HepG2 (cell line): ENCODE measurements at regions not wholly inside any gene's neighbourhood (a gene's known extent, or its start where the extent isn't known, plus 50 kb on each side); places are given as distances from the start of the nearest gene placed in this dataset.

Experiments
- ATAC-seq: fragments of 200-7000 bp; cut with Tn5 transposase; 3 replicates; pipeline ENCODE4 v1.9.1; 2020; ENCODE audit warnings: mild to moderate bottlenecking, moderate library complexity
- BruUV-seq: library from RNA; stranded (reverse); fragments of 400-500 nt; replicated peaks from 2 replicates; lab custom pipeline; 2021; lab: Mats Ljungman, UMichigan
- CTCF ChIA-PET: fragments of 300-600 bp; formaldehyde crosslinking; extraction: SDS; loops from one replicate; lab custom pipeline; 2021; ENCODE audit warnings: low total read pairs, inconsistent platforms, low intra/inter-chr PET ratio; lab: Yijun Ruan, JAX
- POLR2A ChIA-PET: fragments of 350-600 bp; sonication (Branson Sonifier 250); formaldehyde crosslinking; loops from one replicate; lab custom pipeline; 2020; ENCODE audit warnings: antibody characterized with exemption, inconsistent platforms; lab: Yijun Ruan, JAX
- DNase-seq: peaks from one replicate; pipeline ENCODE4 v3.0.0-alpha.2; 2015; ENCODE audit warnings: low spot score
- FAIRE-seq: peaks from 3 replicates; lab custom pipeline; 2011; peaks lifted over from hg19 to GRCh38; lab: Jason Lieb, UNC
- H2AFZ ChIP-seq: one replicate; pipeline ENCODE4 v1.6.1; 2011; ENCODE audit warnings: low read length, inconsistent platforms
- H3K27ac ChIP-seq: fragments of 300-600 bp; 3 replicates; pipeline ENCODE4 v1.8.0; 2011; ENCODE audit warnings: mixed run types, mild to moderate bottlenecking, mixed read lengths, low read length, inconsistent platforms; ENCODE audit not compliant: insufficient read depth; ENCODE audit errors: extremely low read length
- H3K27me3 ChIP-seq, 2 experiments: fragments of 200-600 bp in 1 of 2; 2 replicates in 1 of 2; 3 replicates in 1 of 2; pipeline versions ENCODE4 v1.6.0 to v1.8.0; 2011; ENCODE audit warnings: low read length in 2 of 2, mild to moderate bottlenecking in 2 of 2, moderate library complexity in 2 of 2, inconsistent platforms in 1 of 2; ENCODE audit not compliant: insufficient read depth in 2 of 2, control insufficient read depth in 1 of 2
- H3K36me3 ChIP-seq, 2 experiments: fragments of 200-600 bp in 1 of 2; replicated peaks in 1 of 2; 2 replicates in 1 of 2; 3 replicates in 1 of 2; pipeline versions ENCODE4 v1.5.1 to v1.8.0; 2011; ENCODE audit warnings: low read length in 2 of 2, inconsistent platforms in 1 of 2; ENCODE audit not compliant: insufficient read depth in 2 of 2, control insufficient read depth in 1 of 2
- H3K4me1 ChIP-seq: 2 replicates; pipeline ENCODE4 v1.5.1; 2012; ENCODE audit warnings: low read length, inconsistent platforms; ENCODE audit not compliant: insufficient read depth
- H3K4me2 ChIP-seq: 2 replicates; pipeline ENCODE4 v1.6.0; 2011; ENCODE audit warnings: low read depth, low read length, inconsistent platforms
- H3K4me3 ChIP-seq, 3 experiments: fragments of 200-600 bp in 1 of 3; sonication (generic), shearing (Covaris generic) in 1 of 3; replicated peaks in 1 of 3; 2 replicates each; pipeline ENCODE4 v1.5.1; 2011 to 2016; ENCODE audit warnings: low read length in 3 of 3, inconsistent platforms in 2 of 3, low read depth in 2 of 3, mild to moderate bottlenecking in 2 of 3, control low read depth in 1 of 3, mixed read lengths in 1 of 3; ENCODE audit not compliant: insufficient read depth in 1 of 3
- H3K79me2 ChIP-seq: one replicate; pipeline ENCODE4 v1.6.1; 2011; ENCODE audit warnings: low read length, inconsistent platforms; ENCODE audit not compliant: insufficient read depth
- H3K9ac ChIP-seq: 2 replicates; pipeline ENCODE4 v1.6.0; 2011; ENCODE audit warnings: mild to moderate bottlenecking, low read depth, low read length, inconsistent platforms; ENCODE audit not compliant: insufficient read depth
- H3K9me3 ChIP-seq: 2 replicates; pipeline ENCODE4 v1.5.1; 2012; ENCODE audit warnings: mild to moderate bottlenecking, low read length
- H4K20me1 ChIP-seq: 2 replicates; pipeline ENCODE4 v1.6.0; 2011; ENCODE audit warnings: inconsistent platforms, mild to moderate bottlenecking, low read length, moderate library complexity; ENCODE audit not compliant: insufficient read depth
- AHR ChIP-seq: IDR thresholded peaks from 2 replicates; pipeline ENCODE4 v1.6.1; 2018; ENCODE audit warnings: missing genetic modification reagents, missing compliant biosample characterization
- ATF7 ChIP-seq, 2 experiments: fragments of 450-650 bp in 1 of 2; sonication (generic) in 1 of 2; formaldehyde crosslinking in 1 of 2; IDR thresholded peaks; 2 replicates each; pipeline versions ENCODE4 v1.4.0 to v1.6.1; 2016 to 2020; ENCODE audit warnings: antibody characterized with exemption in 1 of 2, mild to moderate bottlenecking in 1 of 2, missing genetic modification reagents in 1 of 2
- CEBPB ChIP-seq: IDR thresholded peaks from 2 replicates; pipeline ENCODE4 v1.6.1; 2011; ENCODE audit warnings: low read depth, low read length, improper control_type of control experiment, borderline replicate concordance
- CREB1 ChIP-seq, 2 experiments: fragments of 450-650 bp in 1 of 2; IDR thresholded peaks; 2 replicates each; pipeline ENCODE4 v1.6.1; 2016 to 2017; ENCODE audit warnings: control low read depth in 1 of 2, mild to moderate bottlenecking in 1 of 2, missing compliant biosample characterization in 1 of 2, missing genetic modification characterization in 1 of 2
- HNRNPLL ChIP-seq: fragments of 200-400 bp; formaldehyde crosslinking; IDR thresholded peaks from 2 replicates; pipeline ENCODE4 v1.6.1; 2017; ENCODE audit warnings: mild to moderate bottlenecking, low read depth, low read length; ENCODE audit not compliant: poor library complexity, severe bottlenecking
- KLF15 ChIP-seq: sonication (generic); formaldehyde crosslinking; IDR thresholded peaks from 2 replicates; pipeline ENCODE4 v1.8.1; 2023; ENCODE audit warnings: borderline replicate concordance, mild to moderate bottlenecking, inconsistent platforms, missing genetic modification reagents, mixed read lengths
- ZC3H13 ChIP-seq: sonication (generic); formaldehyde crosslinking; IDR thresholded peaks from 2 replicates; pipeline ENCODE4 v1.8.1; 2023; ENCODE audit warnings: mild to moderate bottlenecking, missing genetic modification reagents, moderate library complexity
- ZNF329 ChIP-seq: sonication (generic); formaldehyde crosslinking; IDR thresholded peaks from 2 replicates; pipeline ENCODE4 v1.9.0; 2021; ENCODE audit warnings: low read depth, mild to moderate bottlenecking, missing genetic modification reagents
- ZNF75D ChIP-seq: sonication (generic); formaldehyde crosslinking; IDR thresholded peaks from 2 replicates; pipeline ENCODE4 v1.8.1; 2023; ENCODE audit warnings: missing genetic modification reagents, mild to moderate bottlenecking, borderline replicate concordance
- ZSCAN30 ChIP-seq: sonication (generic); formaldehyde crosslinking; IDR thresholded peaks from 2 replicates; pipeline ENCODE4 v1.5.0; 2020; ENCODE audit warnings: mild to moderate bottlenecking, missing genetic modification reagents
- WGBS: methylation state at CpG from one replicate; pipeline ENCODE4 v1.1.6; 2017; ENCODE audit warnings: low lambda C conversion rate; 5-methylcytosine and 5-hydroxymethylcytosine counted together
- in situ Hi-C: cut with HindIII; loops from 2 replicates; pipeline ENCODE4 v1.10.0; 2017; ENCODE audit warnings: low pct_unique_long_range_greater_than_20kb; ENCODE audit not compliant: extremely low pct_ligation_motif_present
- intact Hi-C: fragments of 100-400 bp; cut with micrococcal nuclease; formaldehyde crosslinking; loops from one replicate; pipeline ENCODE4 v1.10.0; 2022; ENCODE audit not compliant: unreplicated experiment
- TF ChIP-seq, protein P1 (sequence below): IDR thresholded peaks from 2 replicates; pipeline ENCODE4 v1.6.1; 2016

- no peak for TF ChIP-seq ZNF329
- no peak for TF ChIP-seq KLF15 (CRISPR knock-in tag)
- peak; percentile 98 for TF ChIP-seq ATF7 (IDR thresholded peaks at IDR 0.05)
- no peak for TF ChIP-seq ATF7 (CRISPR knock-in tag; IDR thresholded peaks at IDR 0.05)
- peak; percentile 74 for TF ChIP-seq CEBPB
- no peak for TF ChIP-seq ZSCAN30 (CRISPR knock-in tag)
- peak; percentile 66 for TF ChIP-seq CREB1 (IDR thresholded peaks at IDR 0.05)
- TF ChIP-seq CREB1 (CRISPR knock-in tag; IDR thresholded peaks at IDR 0.05), result no peak
- TF ChIP-seq, all 625 proteins: peak for 3
- no peaks in the 10 kb centered on the region for H4K20me1 ChIP-seq
- WGBS, result 70% methylated on average over 1 of the region's 1 CpG
- no peaks in the 10 kb centered on the region for H3K36me3 ChIP-seq
- H3K9ac ChIP-seq, result no peak overlapping the region
- H3K79me2 ChIP-seq, result no peaks in the 10 kb centered on the region
- intact Hi-C loops (no loop called here), in situ Hi-C loops (no loop called here)
- no peak overlapping the region for H3K4me3 ChIP-seq
- no peak overlapping the region for H3K4me2 ChIP-seq
- FAIRE-seq, result no peak
- no peaks in the 10 kb centered on the region for H3K4me1 ChIP-seq
- H2AFZ ChIP-seq, result no peak overlapping the region
- ChIA-PET CTCF (no interaction called here), POLR2A (no interaction called here)
- no peak for ATAC-seq
- DNase-seq, result no peak
- BruUV-seq, result no TSS peak
- H3K27ac ChIP-seq, result no peak overlapping the region
- H3K27me3 ChIP-seq, result no peaks in the 10 kb centered on the region
- no peaks in the 10 kb centered on the region for H3K9me3 ChIP-seq
Observed at GRCh38 chr2:136658201-136658600, 107.1 kb upstream of the THSD7B start.

DNA sequence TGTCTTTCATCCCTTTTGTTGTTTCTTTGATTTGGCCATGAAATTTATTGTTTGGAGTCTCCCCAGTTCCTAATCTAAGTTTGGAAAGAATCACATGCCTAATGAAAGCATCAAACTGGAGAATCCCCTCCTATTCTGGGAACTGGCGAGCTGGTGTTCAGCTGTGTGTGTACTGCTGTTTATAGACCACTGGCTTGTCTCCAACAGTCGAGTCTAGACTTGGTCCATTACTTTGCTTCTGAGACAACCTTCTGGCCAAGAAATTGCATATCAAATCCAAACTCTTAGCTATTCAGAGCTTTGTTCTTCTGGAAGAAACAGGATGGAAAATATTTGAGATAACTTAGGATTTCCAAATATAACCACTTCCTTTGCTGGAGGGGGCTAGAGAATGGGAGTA lies 111.5 kb upstream of the THSD7B start:
- Histone ChIP-seq H3K79me2 (no peaks in the 10 kb centered on the region), H3K4me2 (no peak overlapping the region), H3K9ac (no peak overlapping the region), H3K9me3 (no peaks in the 10 kb centered on the region), H4K20me1 (no peaks in the 10 kb centered on the region), H3K36me3 (no peaks in the 10 kb centered on the region), H3K4me1 (no peaks in the 10 kb centered on the region), H2AFZ (no peak overlapping the region), H3K4me3 (no peak overlapping the region), H3K27ac (no peak overlapping the region), H3K27me3 (no peaks in the 10 kb centered on the region)
- ChIA-PET CTCF (no interaction called here), POLR2A (no interaction called here)
- TF ChIP-seq ZC3H13 (CRISPR knock-in tag), result no peak
- no peak for TF ChIP-seq HNRNPLL
- TF ChIP-seq ZNF75D (CRISPR knock-in tag), result no peak
- TF ChIP-seq AHR (CRISPR knock-in tag), result no peak
- TF ChIP-seq, protein P1, sequence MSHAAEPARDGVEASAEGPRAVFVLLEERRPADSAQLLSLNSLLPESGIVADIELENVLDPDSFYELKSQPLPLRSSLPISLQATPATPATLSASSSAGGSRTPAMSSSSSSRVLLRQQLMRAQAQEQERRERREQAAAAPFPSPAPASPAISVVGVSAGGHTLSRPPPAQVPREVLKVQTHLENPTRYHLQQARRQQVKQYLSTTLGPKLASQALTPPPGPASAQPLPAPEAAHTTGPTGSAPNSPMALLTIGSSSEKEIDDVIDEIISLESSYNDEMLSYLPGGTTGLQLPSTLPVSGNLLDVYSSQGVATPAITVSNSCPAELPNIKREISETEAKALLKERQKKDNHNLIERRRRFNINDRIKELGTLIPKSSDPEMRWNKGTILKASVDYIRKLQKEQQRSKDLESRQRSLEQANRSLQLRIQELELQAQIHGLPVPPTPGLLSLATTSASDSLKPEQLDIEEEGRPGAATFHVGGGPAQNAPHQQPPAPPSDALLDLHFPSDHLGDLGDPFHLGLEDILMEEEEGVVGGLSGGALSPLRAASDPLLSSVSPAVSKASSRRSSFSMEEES, result no peak
- intact Hi-C loops, result no loop called here
- BruUV-seq, result no TSS peak
- WGBS, result 3% methylated on average over 2 of the region's 2 CpGs
- in situ Hi-C loops, result no loop called here
- ATAC-seq, result no peak
- no peak for DNase-seq
- no peak for FAIRE-seq
